GM23248 (cell line): ENCODE measurements at regions not wholly inside any gene's neighbourhood (a gene's known extent, or its start where the extent isn't known, plus 50 kb on each side); places are given as distances from the start of the nearest gene placed in this dataset.

Experiments used
- EZH2 ChIP-seq: fragments of 200-600 bp; sonication (generic); IDR thresholded peaks from 2 replicates; pipeline ENCODE4 v1.6.1; 2018; ENCODE audit warnings: antibody characterized with exemption, mild to moderate bottlenecking; ENCODE audit not compliant: insufficient read depth, poor library complexity, severe bottlenecking
- EZH2phosphoT487 ChIP-seq: fragments of 200-600 bp; sonication (generic); IDR thresholded peaks from 2 replicates; pipeline ENCODE4 v1.6.1; 2018; ENCODE audit warnings: antibody characterized with exemption, moderate library complexity, mild to moderate bottlenecking, low read depth; ENCODE audit not compliant: insufficient read depth

DNA sequence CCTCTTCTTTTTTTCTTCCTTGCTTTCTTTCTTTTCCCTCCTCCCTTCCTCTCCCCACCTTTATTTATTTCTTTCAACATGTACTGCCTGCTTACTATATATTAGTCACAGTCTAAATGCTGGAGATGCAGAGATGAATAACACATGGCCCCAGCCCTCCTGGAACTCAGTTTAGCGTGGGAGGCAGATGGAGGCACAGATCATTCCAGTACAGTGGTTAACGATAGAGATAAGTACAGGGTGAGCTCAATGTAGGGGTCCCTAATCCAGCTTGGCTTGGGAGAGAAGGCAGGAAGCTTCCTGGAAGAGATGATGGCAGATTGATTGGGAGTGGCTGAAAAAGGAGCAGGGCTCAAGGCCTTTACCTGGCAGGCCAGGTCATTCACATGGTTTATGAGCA lies 55.6 kb upstream of the PPP2R5A start:
- no peak for TF ChIP-seq EZH2
- TF ChIP-seq EZH2phosphoT487: no peak
